SK-N-SH treated with all-trans-retinoic acid at 6 μM for 48 hours (cell line): ENCODE measurements at regions not wholly inside any gene's neighbourhood (a gene's known extent, or its start where the extent isn't known, plus 50 kb on each side); places are given as distances from the start of the nearest gene placed in this dataset.

Experiments used
- ARNTL ChIP-seq: fragments of 450-650 bp; formaldehyde crosslinking; IDR thresholded peaks from 2 replicates; pipeline ENCODE4 v1.5.0; 2020; ENCODE audit warnings: low read depth, mild to moderate bottlenecking, moderate library complexity, borderline replicate concordance
- BACH2 ChIP-seq: fragments of 250-450 bp; sonication (Bioruptor Pico); IDR thresholded peaks from 2 replicates; pipeline ENCODE4 v1.9.0; 2021; ENCODE audit warnings: mild to moderate bottlenecking, borderline replicate concordance
- ESRRG ChIP-seq: fragments of 250-450 bp; sonication (Bioruptor Pico); IDR thresholded peaks from 2 replicates; pipeline ENCODE4 v1.6.1; 2021; ENCODE audit warnings: mild to moderate bottlenecking
- PATZ1 ChIP-seq: fragments of 250-450 bp; sonication (Bioruptor Pico); IDR thresholded peaks from 2 replicates; pipeline ENCODE4 v1.8.0; 2020; ENCODE audit warnings: mild to moderate bottlenecking, moderate library complexity, borderline replicate concordance
- RARB ChIP-seq: fragments of 250-450 bp; sonication (Bioruptor Pico); IDR thresholded peaks from 2 replicates; pipeline ENCODE4 v1.8.0; 2021; ENCODE audit warnings: mild to moderate bottlenecking, moderate library complexity
- ZFP30 ChIP-seq: fragments of 450-650 bp; formaldehyde crosslinking; IDR thresholded peaks from 2 replicates; pipeline ENCODE4 v1.5.0; 2022; ENCODE audit warnings: mild to moderate bottlenecking, moderate library complexity
- ZNF565 ChIP-seq: fragments of 450-650 bp; formaldehyde crosslinking; conservative IDR thresholded peaks from 2 replicates; pipeline ENCODE4 v1.5.0; 2020; ENCODE audit warnings: low read depth, mild to moderate bottlenecking, moderate library complexity

DNA sequence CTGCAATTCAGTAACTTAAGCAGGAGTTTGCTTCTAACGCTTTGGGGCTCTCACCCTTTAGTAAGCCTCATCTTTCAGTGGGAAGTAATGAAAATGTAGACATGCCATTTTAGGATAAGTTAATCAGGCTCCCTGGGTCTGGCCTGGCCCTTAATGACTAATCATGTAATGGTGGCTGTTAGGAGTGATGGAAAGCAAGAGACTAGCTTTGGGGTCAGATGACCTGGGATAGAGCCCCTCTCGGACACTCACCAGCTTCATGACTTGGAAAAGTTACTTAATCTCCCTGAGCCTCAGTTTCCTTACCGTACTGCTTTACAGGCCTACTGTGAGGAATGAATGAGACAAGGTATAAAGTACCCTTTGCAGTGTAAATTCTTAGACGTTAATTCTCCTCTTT is 194.4 kb downstream of the LPIN1 start:
- TF ChIP-seq PATZ1 (CRISPR knock-in tag) (no peak), BACH2 (CRISPR knock-in tag) (no peak), RARB (no peak), ESRRG (CRISPR knock-in tag) (no peak), ARNTL (CRISPR knock-in tag) (no peak), ZNF565 (no peak), ZFP30 (CRISPR knock-in tag) (no peak)
